NCI-H774 (cell line): ENCODE measurements at regions not wholly inside any gene's neighbourhood (a gene's known extent, or its start where the extent isn't known, plus 50 kb on each side); places are given as distances from the start of the nearest gene placed in this dataset.

Source experiments
- DNase-seq: peaks from one replicate; lab custom pipeline; 2025; lab: John Stamatoyannopoulos, UW

DNA sequence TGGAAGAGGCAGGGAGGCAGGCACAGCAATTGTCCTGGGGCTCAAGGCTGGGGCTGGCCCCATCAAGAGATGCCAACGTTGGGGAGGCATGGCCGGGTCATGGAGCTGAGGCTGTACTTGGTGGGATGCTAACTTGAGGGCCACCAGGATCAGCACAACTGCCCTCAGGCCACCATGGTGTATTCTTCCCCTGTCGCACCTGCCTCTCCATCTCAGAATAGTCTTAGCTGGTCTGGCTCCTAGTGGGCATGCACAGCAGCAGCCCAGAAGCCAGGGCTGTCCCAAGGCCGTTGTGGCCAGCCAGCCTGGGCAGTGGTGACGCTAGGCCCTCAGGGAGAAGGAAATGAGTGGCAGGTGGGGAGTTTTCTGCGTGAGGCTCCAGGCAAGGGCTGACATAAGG, 91.3 kb downstream of the DHCR7 start:
- DNase-seq, result no peak

DNA sequence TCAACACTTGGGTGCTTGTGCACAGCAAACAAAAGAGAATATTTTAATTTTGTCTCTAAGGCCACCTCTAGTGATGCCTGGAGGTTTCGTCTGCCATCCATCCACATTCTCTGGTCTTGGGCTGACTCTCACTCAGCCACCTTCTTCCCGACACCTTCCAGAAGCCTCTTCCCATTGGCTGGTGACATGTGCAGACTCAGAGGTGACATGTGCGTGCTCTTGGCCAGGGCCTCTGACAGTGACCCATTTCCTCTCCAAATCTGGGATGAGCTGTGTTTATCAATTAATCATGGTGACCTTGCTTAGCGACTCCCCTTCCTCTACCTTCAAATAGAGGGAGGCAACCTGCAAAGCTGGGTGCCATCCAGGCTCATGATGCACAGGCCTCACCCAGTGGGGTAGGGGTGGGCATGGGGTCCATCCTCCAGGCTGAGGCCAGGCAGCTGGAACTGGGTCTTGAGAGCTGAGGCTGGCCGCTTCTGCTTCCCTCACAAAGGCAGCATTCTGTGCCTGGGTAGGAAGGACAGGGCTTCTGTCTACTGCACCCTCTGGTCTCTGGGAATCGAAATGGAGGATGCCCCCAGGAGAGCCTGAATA, 91.8 kb downstream of the DHCR7 start:
- DNase-seq, result no peak

DNA sequence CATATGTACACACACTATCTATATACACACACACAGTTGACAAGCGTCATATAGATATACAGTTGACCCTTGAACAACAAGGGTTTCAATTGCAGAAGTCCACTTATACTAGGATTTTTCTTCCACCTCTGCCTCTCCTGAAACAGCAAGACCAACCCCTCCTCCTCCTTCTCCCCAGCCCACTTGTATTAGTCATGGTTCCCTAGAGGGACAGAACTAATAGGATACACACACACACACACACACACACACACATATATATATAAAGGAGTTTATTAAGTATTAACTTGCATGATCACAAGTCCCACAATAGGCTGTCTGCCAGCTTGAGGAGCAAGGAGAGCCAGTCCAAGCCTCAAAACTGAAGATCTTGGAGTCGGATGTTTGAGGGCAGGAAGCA, 92.9 kb downstream of the DHCR7 start:
- no peak for DNase-seq

DNA sequence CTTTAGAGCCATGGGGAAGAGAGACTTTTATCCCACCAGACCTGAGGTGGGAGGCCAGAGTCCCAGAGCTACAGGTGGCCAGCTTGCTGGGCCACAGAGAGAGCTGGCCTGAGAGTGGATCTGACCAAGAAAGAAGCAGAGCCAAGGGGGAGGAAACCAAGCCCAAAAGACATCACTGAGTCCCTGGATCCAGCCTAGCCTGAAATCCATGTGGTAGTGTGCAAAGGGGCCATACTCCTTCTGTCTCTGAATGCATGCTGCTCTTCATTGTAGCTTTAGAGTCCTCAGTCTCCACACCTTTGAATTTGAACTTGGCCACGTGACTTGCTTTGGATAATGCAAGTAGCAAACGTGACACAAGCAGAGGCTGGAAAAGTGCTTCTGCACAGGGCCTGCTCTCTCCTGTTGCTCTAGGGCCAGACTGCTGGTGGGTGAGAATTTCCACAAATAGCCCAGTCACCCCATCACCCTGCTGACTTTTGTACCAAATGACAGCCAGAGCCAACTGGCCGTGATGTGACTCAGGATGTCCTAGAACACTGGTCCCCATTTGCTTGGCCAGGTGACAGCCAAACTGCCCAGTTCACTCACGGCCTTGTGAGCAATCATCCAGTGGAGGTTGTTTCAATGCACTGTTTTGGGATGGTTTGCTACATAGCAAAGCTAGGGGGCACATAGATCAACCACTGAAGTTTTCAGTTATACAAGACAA, 93.6 kb downstream of the DHCR7 start:
- DNase-seq, result no peak

DNA sequence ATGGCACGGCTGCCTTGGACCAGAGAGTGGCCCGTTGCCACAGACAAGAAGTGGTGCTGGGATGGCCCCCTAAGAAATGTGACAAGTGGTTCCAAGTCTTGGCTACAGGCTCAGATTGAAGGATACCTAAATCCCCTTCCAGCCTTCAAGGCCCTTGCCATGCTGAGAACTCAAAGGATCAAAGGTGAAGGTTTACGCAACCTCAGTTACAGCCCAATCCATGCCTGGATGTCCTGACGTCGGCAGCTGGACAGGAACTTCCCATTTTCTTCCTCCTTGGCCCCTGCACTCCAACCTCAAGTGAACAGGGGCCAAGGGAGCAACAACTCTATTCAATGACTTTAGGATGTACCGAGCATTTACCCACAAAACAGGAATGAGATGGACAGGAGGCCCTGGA, 95.4 kb downstream of the DHCR7 start:
- DNase-seq, result no peak

DNA sequence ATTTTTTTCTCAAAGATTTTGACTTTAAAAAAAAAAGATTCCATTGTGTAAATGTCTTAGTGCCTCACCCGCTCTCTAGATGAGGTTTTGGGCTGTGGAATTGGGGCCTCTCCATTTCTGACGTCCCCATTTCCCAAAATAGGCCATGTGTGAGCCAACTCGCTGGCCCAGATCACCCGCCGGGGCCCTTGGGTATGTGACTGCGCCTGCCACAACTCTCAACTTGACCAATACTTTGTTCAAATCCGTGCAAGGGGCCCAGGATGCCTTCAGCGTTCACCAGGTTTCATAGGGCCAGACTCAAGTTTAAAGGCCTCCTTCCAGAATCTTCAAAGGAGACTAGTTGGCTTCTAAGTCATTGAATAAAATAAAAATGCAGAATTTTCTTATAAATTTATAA, 96.0 kb downstream of the DHCR7 start:
- no peak for DNase-seq

DNA sequence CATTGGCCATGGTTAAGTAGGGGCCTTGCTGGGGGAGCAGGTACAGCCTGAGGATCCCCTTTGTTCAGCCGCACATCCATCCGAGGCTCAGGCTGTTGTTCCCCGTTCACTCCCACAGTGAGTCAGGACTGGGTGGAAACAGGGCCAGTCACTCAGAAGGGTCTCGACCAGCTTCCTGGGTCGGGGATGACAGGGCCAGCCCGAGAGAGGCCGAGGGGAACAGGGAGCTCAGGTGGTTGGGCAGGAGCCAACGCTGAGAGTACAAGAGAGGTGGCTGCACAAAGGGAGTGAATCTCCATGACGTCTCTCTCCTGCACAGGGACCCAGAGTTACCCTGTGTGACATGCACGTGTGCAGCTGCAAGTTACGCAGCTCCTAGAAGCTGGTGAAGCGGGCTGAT, 97.2 kb upstream of the SHANK2 start:
- DNase-seq, result no peak

DNA sequence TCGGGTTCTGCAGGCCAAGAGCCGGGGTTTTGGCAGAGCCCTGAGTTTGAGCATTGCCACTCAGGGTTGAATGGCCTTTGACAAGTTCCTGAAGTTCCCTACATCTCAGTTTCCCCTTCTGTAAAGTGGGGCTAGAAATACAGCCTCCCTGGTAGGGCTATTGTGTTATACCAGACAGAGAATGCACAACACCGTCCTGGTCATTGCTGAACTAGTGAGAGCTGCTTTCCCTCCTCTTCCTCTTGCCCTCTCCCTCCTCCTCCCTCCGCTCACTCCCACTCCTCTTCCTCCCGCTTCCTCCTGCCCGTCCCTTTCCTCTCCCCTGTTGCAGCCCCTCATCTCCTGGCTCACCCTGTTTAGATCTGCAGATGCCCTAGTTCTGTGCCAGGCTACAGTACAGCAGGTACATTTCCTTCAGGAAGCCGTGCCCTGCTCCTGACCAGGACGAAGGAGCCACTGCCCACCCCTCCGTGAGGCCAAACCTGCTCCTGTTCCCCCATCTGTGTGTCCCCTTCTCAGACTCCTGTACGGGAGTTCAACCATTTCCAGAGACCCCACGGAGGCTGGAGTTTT, 91.5 kb upstream of the SHANK2 start:
- no peak for DNase-seq

DNA sequence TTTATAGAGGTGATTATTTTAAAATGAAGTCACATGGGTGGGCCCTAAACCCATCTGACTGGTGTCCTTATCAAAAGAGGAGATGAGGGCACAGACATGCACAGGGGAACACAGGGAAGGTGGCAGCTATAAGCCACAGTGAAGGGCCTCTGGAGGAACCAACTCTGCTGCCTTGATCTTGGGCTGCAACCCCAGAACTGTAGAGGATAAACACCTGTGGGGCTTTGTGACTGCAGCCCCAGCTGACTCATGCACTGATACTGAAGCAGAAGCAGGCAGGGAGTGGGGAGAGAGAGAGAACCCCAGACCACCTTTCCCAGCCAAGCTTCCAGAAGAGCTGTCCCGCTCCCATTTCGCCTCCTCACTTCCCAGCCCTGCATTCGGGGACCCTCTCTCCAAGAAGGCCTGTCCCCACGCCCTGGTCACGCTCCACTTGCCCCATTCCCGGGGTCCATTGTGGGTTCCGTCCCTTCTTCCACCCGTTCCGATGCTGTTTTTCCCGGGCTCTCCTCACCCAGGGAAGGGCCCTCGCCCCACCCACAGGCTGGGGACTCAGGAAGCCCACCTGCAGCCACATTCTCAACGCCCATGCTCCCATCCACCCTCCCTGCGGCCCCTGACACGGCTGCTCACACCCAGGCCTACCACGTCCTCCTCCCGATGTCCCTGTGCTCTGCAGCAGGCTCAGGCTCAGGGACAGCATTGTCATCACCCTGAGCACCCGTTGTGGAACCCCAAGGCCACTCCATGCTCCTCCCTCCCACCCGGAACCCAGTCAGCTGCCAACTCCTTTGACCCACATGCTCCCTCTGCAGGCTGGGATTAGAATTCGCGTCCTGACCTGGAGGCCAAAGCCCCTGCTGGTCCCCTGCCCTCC, 90.8 kb upstream of the SHANK2 start:
- DNase-seq, result peak; percentile 27

DNA sequence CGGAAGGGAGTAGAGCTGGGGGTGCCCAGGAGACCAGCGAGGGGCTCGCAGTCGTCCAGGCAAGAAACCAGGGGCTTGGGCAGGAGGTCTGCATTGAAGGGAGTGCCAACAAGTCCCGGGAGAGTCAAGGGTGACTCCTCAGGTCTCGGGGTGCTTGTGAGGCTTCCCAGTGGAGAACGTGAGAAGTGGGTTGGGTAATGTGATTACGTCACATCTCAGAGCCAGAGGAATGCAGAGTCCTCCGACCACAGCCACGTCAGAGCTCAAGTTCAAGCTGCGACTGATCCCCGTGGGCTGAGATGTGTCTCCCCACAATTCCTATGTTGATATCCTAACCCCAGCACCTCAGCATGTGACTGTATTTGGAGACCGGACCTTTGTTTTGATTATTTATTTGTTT, 89.7 kb upstream of the SHANK2 start:
- DNase-seq, result no peak

DNA sequence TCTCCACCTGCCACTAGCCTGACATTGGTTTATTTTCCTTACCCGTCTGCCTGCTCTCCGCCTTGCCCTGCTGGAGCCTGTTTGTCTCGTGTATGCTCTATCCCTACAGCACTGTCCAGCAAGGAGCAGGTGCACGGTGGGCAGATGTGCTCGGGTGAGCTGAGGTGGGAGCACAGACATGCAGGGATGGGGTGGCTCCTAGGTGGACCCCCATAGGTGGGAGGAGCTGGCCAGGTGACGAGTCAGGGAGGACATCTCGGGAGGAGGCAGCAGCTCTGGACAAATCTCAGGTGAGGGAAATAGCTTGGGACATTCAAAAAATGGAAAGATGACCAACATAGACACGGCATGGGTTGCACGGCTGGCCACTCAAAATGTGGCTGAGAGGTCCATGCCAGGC, 89.2 kb upstream of the SHANK2 start:
- DNase-seq, result no peak

DNA sequence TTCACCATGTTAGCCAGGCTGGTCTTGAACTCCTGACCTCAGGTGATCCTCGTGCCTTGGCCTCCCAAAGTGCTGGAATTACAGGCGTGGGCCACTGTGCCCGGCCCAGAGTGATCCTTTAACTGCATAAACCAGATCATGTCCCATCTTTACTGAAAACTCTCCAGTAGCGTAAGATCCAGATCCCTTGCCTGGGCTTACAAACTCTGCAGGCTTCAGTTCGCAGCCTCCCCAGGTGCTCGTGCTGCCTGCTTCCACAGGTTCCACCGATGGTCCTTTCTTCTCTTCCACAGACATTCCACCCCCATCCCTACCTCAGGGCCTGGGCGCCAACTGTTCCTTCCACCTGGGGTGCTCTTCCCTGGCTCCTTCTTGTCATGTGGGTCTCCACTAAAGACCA, 88.8 kb upstream of the SHANK2 start:
- DNase-seq, result no peak

DNA sequence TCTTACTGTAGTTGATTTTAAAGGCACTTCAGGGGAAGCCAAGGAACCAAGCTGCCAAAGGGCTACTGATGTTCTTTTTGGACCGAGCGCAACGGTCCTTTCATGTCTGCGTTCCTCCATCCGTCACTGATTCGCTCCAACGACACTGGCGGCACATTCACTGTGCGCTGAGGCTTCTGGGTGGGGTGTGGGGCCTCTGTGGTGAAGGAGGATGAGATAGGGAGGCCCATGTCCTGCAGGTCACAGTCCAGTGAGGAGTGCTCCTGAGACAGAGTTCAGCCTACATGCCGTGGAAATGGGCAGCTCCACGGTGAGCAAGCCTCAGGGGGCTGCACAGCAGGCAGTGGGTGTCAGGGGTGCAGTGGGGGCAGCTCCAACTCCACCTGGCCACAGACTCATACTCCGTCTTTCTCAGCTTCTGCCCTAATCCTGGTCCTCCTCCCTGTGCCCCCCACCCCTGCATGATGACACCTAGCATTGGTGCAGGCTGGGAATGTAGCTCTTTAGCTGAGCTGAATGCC, 87.8 kb upstream of the SHANK2 start:
- DNase-seq, result no peak

DNA sequence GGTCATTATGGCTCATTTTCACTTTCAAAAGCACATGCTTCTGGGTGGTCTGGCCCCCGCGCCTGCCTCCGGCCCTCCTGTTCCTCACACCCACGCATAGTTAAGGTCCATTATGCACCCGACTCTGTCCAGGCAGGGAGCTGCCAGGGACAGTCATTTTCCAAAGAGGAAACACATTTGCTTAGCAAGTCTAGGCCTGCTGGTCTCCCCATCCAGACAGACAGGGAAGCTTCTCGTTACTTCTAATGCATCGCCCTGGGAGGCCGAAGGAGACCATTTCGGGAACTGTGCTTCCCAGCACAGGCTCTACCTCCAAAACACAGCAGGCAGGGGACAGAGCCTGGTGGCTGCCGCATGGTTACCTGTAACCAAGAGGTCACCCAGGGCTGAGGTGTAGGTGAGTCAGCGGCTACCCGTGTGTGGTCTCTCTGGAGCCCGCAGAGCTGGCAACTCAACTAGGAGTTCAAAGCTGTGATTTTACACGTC, 87.1 kb upstream of the SHANK2 start:
- no peak for DNase-seq

DNA sequence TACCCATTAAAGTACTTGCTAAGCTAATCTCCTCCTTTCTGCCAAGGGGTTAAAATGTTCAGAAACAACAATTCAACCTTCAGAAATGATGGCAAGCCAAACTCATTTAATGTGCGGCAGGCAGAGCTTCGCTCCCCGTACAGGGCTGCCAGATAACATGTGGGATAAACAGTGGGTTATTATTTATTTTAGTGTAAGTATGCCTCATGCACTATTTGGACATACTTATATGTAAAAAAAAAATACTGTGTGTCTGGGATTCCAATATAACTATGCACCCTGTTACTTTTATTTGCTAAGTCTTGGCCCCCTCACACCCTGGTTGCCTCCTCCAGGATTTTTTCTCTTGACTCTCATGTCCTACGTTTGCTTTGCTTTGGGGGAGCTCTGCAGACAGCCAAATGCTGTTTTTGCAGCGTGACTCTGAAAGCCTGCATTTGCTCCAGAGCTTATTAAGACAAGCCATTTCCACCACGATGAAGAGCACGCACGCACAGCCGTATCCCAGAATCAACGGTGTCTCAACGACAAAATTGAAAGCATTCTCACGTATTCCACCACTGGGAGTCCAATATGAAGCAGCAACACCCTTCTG, 86.5 kb upstream of the SHANK2 start:
- no peak for DNase-seq

DNA sequence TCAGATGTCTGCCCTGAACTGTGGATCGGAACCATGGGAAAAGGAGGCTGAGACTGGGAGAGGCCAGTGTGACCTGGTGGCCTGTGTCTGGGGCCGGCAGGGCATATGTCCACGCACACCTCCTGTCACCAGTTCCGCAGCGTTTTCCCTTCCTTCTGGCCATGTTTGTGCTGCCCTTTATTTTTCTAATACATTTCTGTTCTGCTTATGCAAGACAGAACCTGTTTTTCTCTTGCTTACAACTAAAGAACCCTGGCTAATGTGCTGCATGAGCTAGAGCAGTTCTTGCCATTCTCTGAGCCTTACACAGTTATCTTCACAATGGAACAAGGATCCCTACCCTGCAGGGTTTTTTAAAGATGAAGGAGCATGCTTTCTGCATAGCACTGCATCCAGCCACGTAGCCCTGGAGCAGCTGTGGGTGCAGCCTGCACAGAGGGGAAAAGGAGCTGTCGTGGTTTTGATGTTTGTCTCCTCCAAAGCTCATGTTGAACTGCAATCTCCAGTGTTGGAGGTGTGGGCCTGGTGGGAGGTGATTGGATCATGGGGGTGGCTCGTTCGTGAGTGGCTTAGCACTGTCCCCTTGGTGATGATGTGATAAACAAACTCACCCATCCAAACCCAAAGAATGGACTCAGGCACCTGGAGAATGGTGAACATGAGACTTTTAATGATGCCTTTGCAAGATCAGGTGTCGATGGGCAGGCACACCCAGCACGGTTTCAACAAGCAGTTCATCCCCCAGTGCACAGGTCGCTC, 84.8 kb upstream of the SHANK2 start:
- no peak for DNase-seq

DNA sequence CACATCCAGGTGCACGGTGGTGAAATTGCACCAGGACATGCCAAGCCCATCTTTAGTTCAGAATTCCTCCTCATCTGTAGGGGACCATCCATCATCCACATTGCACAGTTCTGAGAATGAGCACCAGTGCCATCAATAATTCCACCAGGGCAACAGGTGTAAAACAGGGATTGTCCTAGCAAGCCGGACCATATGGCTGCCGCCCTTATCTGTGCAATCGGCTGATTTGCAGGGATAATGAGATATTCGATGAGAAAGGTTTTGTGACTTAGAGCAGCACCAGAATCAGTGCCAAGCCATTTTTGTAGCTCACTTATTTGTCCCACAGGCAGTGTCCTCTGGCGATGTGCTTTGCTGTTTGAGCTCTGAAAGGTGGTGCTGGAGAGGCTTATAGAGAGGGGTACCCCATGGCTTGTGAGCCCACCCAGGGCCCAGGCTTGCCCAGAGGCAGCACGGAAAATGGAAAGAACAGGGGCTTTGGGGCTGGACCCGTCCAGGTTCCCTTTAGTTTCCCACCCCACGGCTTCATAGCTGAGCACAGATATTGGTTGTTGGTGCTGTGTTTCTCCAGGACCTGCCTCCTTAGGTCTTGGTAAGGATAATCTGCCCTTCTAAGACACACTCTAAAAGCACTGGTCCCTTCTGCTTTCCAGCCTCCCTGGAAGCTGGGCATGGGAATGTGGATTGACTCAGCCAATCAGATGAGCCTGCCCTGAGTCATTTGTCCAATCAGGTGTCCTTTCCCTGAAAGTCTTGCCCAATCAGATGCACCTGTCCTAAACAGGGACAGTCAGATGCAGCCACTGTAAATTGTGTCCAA, 84.0 kb upstream of the SHANK2 start:
- no peak for DNase-seq

DNA sequence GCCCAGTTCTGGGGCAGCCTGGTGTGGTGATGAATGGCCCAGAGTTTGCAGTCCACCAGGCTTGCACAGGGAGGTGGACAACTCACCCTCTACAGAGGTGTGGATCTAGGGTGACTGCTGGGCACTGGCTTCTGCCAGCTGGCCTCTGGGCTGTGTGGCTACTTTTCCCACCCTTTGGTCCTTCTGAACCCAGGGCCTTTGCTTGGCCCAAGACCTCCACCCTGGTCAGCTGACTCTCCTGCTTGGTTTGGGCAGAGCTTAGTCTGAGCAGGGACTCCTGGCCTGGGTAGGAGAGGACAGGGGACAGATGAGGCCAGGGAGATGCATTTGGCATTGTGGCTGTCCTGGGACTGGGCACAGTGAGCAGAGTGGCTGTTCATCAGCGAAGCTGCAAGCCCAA, 83.0 kb upstream of the SHANK2 start:
- no peak for DNase-seq

DNA sequence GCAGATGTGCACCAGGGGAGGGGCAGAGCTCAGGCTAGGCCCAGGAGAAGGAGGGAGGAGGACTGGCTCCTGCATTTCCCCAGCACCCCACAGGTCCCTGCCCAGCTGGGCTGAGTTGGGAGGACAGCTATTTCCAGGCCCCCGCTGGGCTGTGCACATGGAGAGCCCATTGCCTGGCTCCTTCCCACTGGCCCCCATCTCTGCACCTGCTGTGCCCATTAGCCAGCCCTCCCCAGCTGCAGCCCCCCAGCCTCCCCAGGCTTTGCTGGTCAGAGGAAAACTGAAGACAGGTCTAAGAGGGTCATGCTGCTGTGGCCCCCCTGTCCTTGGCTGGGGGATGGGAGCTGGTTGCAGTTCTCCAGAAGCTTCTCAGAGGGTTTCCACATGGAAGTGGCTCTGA, 81.8 kb upstream of the SHANK2 start:
- no peak for DNase-seq

DNA sequence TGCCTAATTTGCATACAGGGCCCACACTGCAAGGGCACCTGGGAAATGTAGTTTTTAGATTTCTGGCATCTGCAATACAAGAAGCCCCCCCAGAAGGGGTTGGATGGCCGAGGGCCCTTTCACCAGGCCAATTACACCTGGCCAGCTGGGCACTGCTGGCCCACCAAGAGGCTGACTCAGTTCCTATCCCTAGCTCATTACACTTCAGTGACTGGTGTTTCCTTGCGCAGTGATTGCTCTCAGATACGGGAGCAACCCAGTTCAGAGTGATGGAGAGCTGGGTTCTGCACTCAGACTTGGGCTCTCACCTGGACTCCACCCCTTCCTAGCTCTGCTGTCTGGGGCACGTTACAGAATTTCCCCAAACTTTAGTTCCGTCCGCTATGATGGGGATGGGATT, 81.1 kb upstream of the SHANK2 start:
- no peak for DNase-seq
